ENCODE measurements at regions not wholly inside any gene's neighbourhood (a gene's known extent, or its start where the extent isn't known, plus 50 kb on each side); places are given as distances from the start of the nearest gene placed in this dataset.

GRCh38 chr13:22161871-22162270 lies 491.0 kb downstream of the FGF9 start:
- H3K9ac ChIP-seq (replicated peaks in 1 of 4; ENCODE audit: extremely low read depth in 1 of 4, low read depth in 3 of 4, low read length in 3 of 4) = no peak overlapping the region
- no peak overlapping the region for H2BK12ac ChIP-seq (ENCODE audit: low read depth, low read length)
- H3K23me2 ChIP-seq (ENCODE audit: low read depth, low read length) = no peaks in the 10 kb centered on the region; the same call in 1 of the 2 replicates
- H3K14ac ChIP-seq (ENCODE audit: insufficient read length) = no peak overlapping the region
- H2BK20ac ChIP-seq (ENCODE audit: low read length) = no peak overlapping the region
- H2BK5ac ChIP-seq (ENCODE audit: low read depth, low read length) = no peak overlapping the region
- H4K8ac ChIP-seq (ENCODE audit: extremely low read depth, insufficient read depth, low read length) = no peak overlapping the region
- no peaks in the 10 kb centered on the region for H3K79me2 ChIP-seq (ENCODE audit: control insufficient read depth in 1 of 2, insufficient read depth in 2 of 2, low read length in 2 of 2)
- POLR2A ChIA-PET (ENCODE audit: partially characterized antibody) = no interaction called here
- H2AFZ ChIP-seq (ENCODE audit: low read length) = no peak overlapping the region
- no peak overlapping the region for H3K4me3 ChIP-seq (ENCODE audit: extremely low read depth in 1 of 4, insufficient read depth in 2 of 4, low read depth in 3 of 4, low read length in 4 of 4)
- H2BK120ac ChIP-seq (replicated peaks; ENCODE audit: low read depth, low read length) = no peak overlapping the region
- no peak overlapping the region for H2BK15ac ChIP-seq (ENCODE audit: low read length)
- H3K4me2 ChIP-seq (ENCODE audit: insufficient read depth in 1 of 2, low read depth in 2 of 2, low read length in 2 of 2) = no peak overlapping the region
- no peak overlapping the region for H3K4ac ChIP-seq (replicated peaks; ENCODE audit: insufficient read length, low read depth, low read length)
- H3K23ac ChIP-seq (ENCODE audit: insufficient read length) = no peak overlapping the region
- H3K18ac ChIP-seq (ENCODE audit: extremely low read depth, low read length) = no peak overlapping the region
- no peak overlapping the region for H4K91ac ChIP-seq (replicated peaks; ENCODE audit: insufficient read length, low read length)
- H4K20me1 ChIP-seq (replicated peaks in 1 of 2; ENCODE audit: control insufficient read depth in 1 of 2, insufficient read depth in 2 of 2, low read length in 2 of 2) = no peaks in the 10 kb centered on the region
- no peaks in the 10 kb centered on the region for H3K27me3 ChIP-seq (replicated peaks in 1 of 4; ENCODE audit: control insufficient read depth in 3 of 4, extremely low read depth in 1 of 4, insufficient read depth in 3 of 4, low read length in 3 of 4)
- no peaks in the 10 kb centered on the region for H3K9me3 ChIP-seq (ENCODE audit: insufficient read depth in 2 of 2, low read depth in 1 of 2, low read length in 1 of 2)
- no peak overlapping the region for H4K5ac ChIP-seq (ENCODE audit: insufficient read length, low read depth, low read length)
- WGBS, 2 experiments (ENCODE audit: extremely low coverage in 1 of 2, insufficient coverage in 1 of 2, insufficient read length in 1 of 2, insufficient replicate concordance in 2 of 2, low coverage in 1 of 2, low lambda C conversion rate in 2 of 2, missing lambda C conversion rate in 1 of 2) = 77% methylated on average over 3 of the region's 3 CpGs; no CpG with 5 or more reads in 1 of the 2 experiments
- no peaks in the 10 kb centered on the region for H3K79me1 ChIP-seq (ENCODE audit: low read depth, low read length)
- H2AK5ac ChIP-seq (ENCODE audit: low read depth, low read length) = no peak overlapping the region
- no peak overlapping the region for H3K56ac ChIP-seq (replicated peaks; ENCODE audit: insufficient read length, low read depth, low read length)
- no peaks in the 10 kb centered on the region for H3K4me1 ChIP-seq (replicated peaks in 1 of 4; ENCODE audit: control insufficient read depth in 3 of 4, insufficient read depth in 4 of 4, low read length in 3 of 4)
- H3K36me3 ChIP-seq (ENCODE audit: control insufficient read depth in 2 of 4, insufficient read depth in 4 of 4, low read length in 3 of 4) = no peaks in the 10 kb centered on the region
- CTCF ChIA-PET (ENCODE audit: partially characterized antibody) = no interaction called here
- FAIRE-seq (no peak), DNase-seq (ENCODE audit: low read depth in 1 of 2, low spot score in 2 of 2) (no peak)
- no peak overlapping the region for H3K27ac ChIP-seq (ENCODE audit: low read depth, low read length)
- TF ChIP-seq TAF1 (IDR thresholded peaks at IDR 0.05; ENCODE audit: low read depth, low read length) (no peak), CTCF (IDR thresholded peaks at IDR 0.05; ENCODE audit: control extremely low read depth in 1 of 3, insufficient read depth in 1 of 3, low read depth in 1 of 3, low read length in 3 of 3) (no peak), MAX (IDR thresholded peaks at IDR 0.05) (no peak), ATF3 (IDR thresholded peaks at IDR 0.05; ENCODE audit: insufficient read depth, low read depth, low read length) (no peak), FOSL1 (IDR thresholded peaks at IDR 0.05; ENCODE audit: insufficient read depth, low read depth, low read length) (no peak), HDAC2 (IDR thresholded peaks at IDR 0.05; ENCODE audit: borderline replicate concordance in 1 of 2, low read depth in 2 of 2, low read length in 2 of 2) (no peak), JUN (IDR thresholded peaks at IDR 0.05; ENCODE audit: low read depth, low read length) (no peak), CBX8 (IDR thresholded peaks at IDR 0.05; ENCODE audit: borderline replicate concordance, low read depth, low read length) (no peak), SIX5 (IDR thresholded peaks at IDR 0.05; ENCODE audit: low read depth, low read length) (no peak), CTBP2 (IDR thresholded peaks at IDR 0.05; ENCODE audit: borderline replicate concordance, insufficient read depth, insufficient read length, low read length) (no peak), POLR2AphosphoS5 (IDR thresholded peaks at IDR 0.05; ENCODE audit: low read depth, low read length) (no peak), TBP (IDR thresholded peaks at IDR 0.05; ENCODE audit: low read depth, low read length) (no peak)
